HCT116 (cell line): ENCODE measurements at regions not wholly inside any gene's neighbourhood (a gene's known extent, or its start where the extent isn't known, plus 50 kb on each side); places are given as distances from the start of the nearest gene placed in this dataset.

Source experiments
- CEBPB ChIP-seq: IDR thresholded peaks from 2 replicates; pipeline ENCODE4 v1.6.1; 2012; ENCODE audit warnings: low read depth
- CTCF ChIP-seq, 3 experiments: fragments of 200-600 bp in 1 of 3; sonication (generic) in 1 of 3; IDR thresholded peaks in 2 of 3; conservative IDR thresholded peaks in 1 of 3; 2 replicates each; pipeline ENCODE4 v1.5.1; 2012 to 2017; ENCODE audit warnings: low read depth in 2 of 3, low read length in 2 of 3, antibody characterized with exemption in 1 of 3, borderline replicate concordance in 1 of 3, control low read depth in 1 of 3, mild to moderate bottlenecking in 1 of 3, mixed read lengths in 1 of 3, mixed run types in 1 of 3, moderate library complexity in 1 of 3; ENCODE audit not compliant: insufficient read depth in 1 of 3
- EZH2 ChIP-seq: fragments of 200-600 bp; sonication (generic); IDR thresholded peaks from 2 replicates; pipeline ENCODE4 v1.6.1; 2017; ENCODE audit warnings: antibody characterized with exemption, mixed run types
- POLR2A ChIP-seq: IDR thresholded peaks from 2 replicates; pipeline ENCODE4 v1.7.0; 2011; ENCODE audit warnings: borderline replicate concordance; ENCODE audit not compliant: insufficient read depth, insufficient read length; ENCODE audit errors: extremely low read depth
- POLR2AphosphoS5 ChIP-seq: IDR thresholded peaks from 2 replicates; pipeline ENCODE4 v1.6.1; 2011; ENCODE audit warnings: mild to moderate bottlenecking, low read depth, low read length, moderate library complexity
- SIN3A ChIP-seq: IDR thresholded peaks from 2 replicates; pipeline ENCODE4 v1.6.1; 2012; ENCODE audit warnings: low read depth
- SP1 ChIP-seq: IDR thresholded peaks from 2 replicates; pipeline ENCODE4 v1.6.1; 2012; ENCODE audit warnings: low read depth
- SRF ChIP-seq: IDR thresholded peaks from 2 replicates; pipeline ENCODE4 v1.6.1; 2012; ENCODE audit warnings: low read depth
- TF ChIP-seq, protein P1 (sequence below): IDR thresholded peaks from 2 replicates; pipeline ENCODE4 v1.6.1; 2012

DNA sequence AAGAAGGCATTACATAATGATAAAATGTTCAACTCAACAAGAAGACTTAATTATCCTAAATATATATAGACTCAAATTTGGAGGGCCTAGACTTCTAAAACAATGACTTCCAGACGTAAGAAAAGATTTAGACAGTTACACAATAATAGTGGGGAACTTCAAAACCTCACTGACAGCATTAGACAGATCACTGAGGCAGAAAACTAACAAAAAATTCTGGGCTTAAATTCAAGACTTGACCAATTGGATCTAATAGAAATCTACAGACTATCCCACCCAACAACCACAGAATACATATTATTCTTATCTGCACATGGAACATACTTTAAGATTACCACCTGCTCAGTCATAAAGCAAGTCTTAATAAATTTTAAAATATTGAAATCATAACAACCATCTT lies 93.3 kb upstream of the ARSJ start:
- TF ChIP-seq SIN3A (no peak), CTCF (IDR thresholded peaks at IDR 0.05 in 2 of 3, conservative IDR thresholded peaks at IDR 0.05 in 1 of 3; ENCODE audit: borderline replicate concordance in 1 of 3, insufficient read depth in 1 of 3, low read depth in 2 of 3, low read length in 2 of 3) (no peak), EZH2 (no peak), POLR2AphosphoS5 (no peak), POLR2A (no peak), SP1 (no peak), CEBPB (no peak), SRF (no peak)
- TF ChIP-seq, protein P1, sequence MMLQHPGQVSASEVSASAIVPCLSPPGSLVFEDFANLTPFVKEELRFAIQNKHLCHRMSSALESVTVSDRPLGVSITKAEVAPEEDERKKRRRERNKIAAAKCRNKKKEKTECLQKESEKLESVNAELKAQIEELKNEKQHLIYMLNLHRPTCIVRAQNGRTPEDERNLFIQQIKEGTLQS: no peak
